ENCODE measurements at regions not wholly inside any gene's neighbourhood (a gene's known extent, or its start where the extent isn't known, plus 50 kb on each side); places are given as distances from the start of the nearest gene placed in this dataset.

GRCh38 chr10:128979405-128979804, 487.6 kb upstream of the MGMT start:
- Histone ChIP-seq H3K9ac (ENCODE audit: low read length) (no peak overlapping the region), H3K27me3 (ENCODE audit: control insufficient read depth in 1 of 2, insufficient read depth in 1 of 2, low read length in 2 of 2) (peaks cover 0 to 5% of the 10 kb centered on the region in 2 experiments), H3K4me1 (ENCODE audit: control insufficient read depth, insufficient read depth, low read depth, low read length) (no peaks in the 10 kb centered on the region), H3K4ac (ENCODE audit: low read depth in 1 of 2, low read length in 2 of 2) (no peak overlapping the region), H2AFZ (ENCODE audit: low read depth, low read length) (no peak overlapping the region), H4K8ac (ENCODE audit: low read length) (no peak overlapping the region), H3K4me3 (ENCODE audit: insufficient read depth in 1 of 2, low read depth in 1 of 2, low read length in 2 of 2) (no peak overlapping the region), H3K18ac (ENCODE audit: low read depth in 1 of 2, low read length in 2 of 2) (no peak overlapping the region), H2BK12ac (ENCODE audit: low read length in 2 of 2) (no peak overlapping the region), H3K4me2 (ENCODE audit: low read length, poor library complexity, severe bottlenecking) (no peak overlapping the region), H3K36me3 (ENCODE audit: control insufficient read depth in 1 of 2, insufficient read depth in 2 of 2, low read depth in 1 of 2, low read length in 2 of 2) (no peaks in the 10 kb centered on the region), H3K9me3 (ENCODE audit: control insufficient read depth, low read length) (no peaks in the 10 kb centered on the region), H4K91ac (ENCODE audit: low read length) (no peak overlapping the region), H3K27ac (ENCODE audit: low read length, poor library complexity, severe bottlenecking) (no peak overlapping the region), H3K79me1 (replicated peaks; ENCODE audit: low read length, poor library complexity, severe bottlenecking) (no peaks in the 10 kb centered on the region), H2BK120ac (ENCODE audit: low read depth, low read length) (no peak overlapping the region), H2BK5ac (ENCODE audit: low read depth, low read length, poor library complexity, severe bottlenecking) (no peak overlapping the region), H2BK15ac (ENCODE audit: low read depth, poor library complexity, severe bottlenecking) (no peak overlapping the region), H3K23ac (ENCODE audit: low read length in 2 of 2) (no peak overlapping the region), H2AK5ac (ENCODE audit: low read length, severe bottlenecking) (no peak overlapping the region), H3K14ac (ENCODE audit: low read length in 2 of 2) (no peak overlapping the region)
- DNase-seq = no peak
- WGBS = 87% methylated on average over 4 of the region's 4 CpGs

- H3K4me2 ChIP-seq (ENCODE audit: low read length, poor library complexity, severe bottlenecking) = no peak overlapping the region
- no peak overlapping the region for H2BK15ac ChIP-seq (ENCODE audit: low read depth, poor library complexity, severe bottlenecking)
- no peak overlapping the region for H3K9ac ChIP-seq (ENCODE audit: low read length)
- no peak overlapping the region for H2AFZ ChIP-seq (ENCODE audit: low read depth, low read length)
- 66% methylated on average over 6 of the region's 6 CpGs for WGBS
- H2BK120ac ChIP-seq (ENCODE audit: low read depth, low read length) = no peak overlapping the region
- DNase-seq = no peak
- no peak overlapping the region for H3K27ac ChIP-seq (ENCODE audit: low read length, poor library complexity, severe bottlenecking)
- H2BK5ac ChIP-seq (ENCODE audit: low read depth, low read length, poor library complexity, severe bottlenecking) = no peak overlapping the region
- H3K14ac ChIP-seq (ENCODE audit: low read length in 2 of 2) = no peak overlapping the region
- H3K27me3 ChIP-seq (ENCODE audit: control insufficient read depth in 1 of 2, insufficient read depth in 1 of 2, low read length in 2 of 2) = peaks cover 0 to 3% of the 10 kb centered on the region in 2 experiments
- no peaks in the 10 kb centered on the region for H3K36me3 ChIP-seq (ENCODE audit: control insufficient read depth in 1 of 2, insufficient read depth in 2 of 2, low read depth in 1 of 2, low read length in 2 of 2)
- H4K8ac ChIP-seq (ENCODE audit: low read length) = no peak overlapping the region
- no peaks in the 10 kb centered on the region for H3K9me3 ChIP-seq (ENCODE audit: control insufficient read depth, low read length)
- no peak overlapping the region for H3K18ac ChIP-seq (ENCODE audit: low read depth in 1 of 2, low read length in 2 of 2)
- no peak overlapping the region for H3K23ac ChIP-seq (ENCODE audit: low read length in 2 of 2)
- no peaks in the 10 kb centered on the region for H3K4me1 ChIP-seq (ENCODE audit: control insufficient read depth, insufficient read depth, low read depth, low read length)
- H2AK5ac ChIP-seq (ENCODE audit: low read length, severe bottlenecking) = no peak overlapping the region
- no peaks in the 10 kb centered on the region for H3K79me1 ChIP-seq (replicated peaks; ENCODE audit: low read length, poor library complexity, severe bottlenecking)
- H3K4me3 ChIP-seq (ENCODE audit: insufficient read depth in 1 of 2, low read depth in 1 of 2, low read length in 2 of 2) = no peak overlapping the region
- no peak overlapping the region for H3K4ac ChIP-seq (ENCODE audit: low read depth in 1 of 2, low read length in 2 of 2)
- H2BK12ac ChIP-seq (ENCODE audit: low read length in 2 of 2) = no peak overlapping the region
- no peak overlapping the region for H4K91ac ChIP-seq (ENCODE audit: low read length)
These were observed 485.8 kb upstream of the MGMT start for GRCh38 chr10:128981251-128981650.

GRCh38 chr10:128981881-128982615, 485.0 kb upstream of the MGMT start:
- no peak for DNase-seq
- H3K79me1 ChIP-seq (replicated peaks; ENCODE audit: low read length, poor library complexity, severe bottlenecking) = no peaks in the 10 kb centered on the region
- H3K27ac ChIP-seq (ENCODE audit: low read length, poor library complexity, severe bottlenecking) = no peak overlapping the region
- H2AK5ac ChIP-seq (ENCODE audit: low read length, severe bottlenecking) = no peak overlapping the region
- H3K18ac ChIP-seq (ENCODE audit: low read depth in 1 of 2, low read length in 2 of 2) = no peak overlapping the region
- WGBS = 87% methylated on average over 20 of the region's 20 CpGs
- H4K8ac ChIP-seq (ENCODE audit: low read length) = no peak overlapping the region
- H3K4me2 ChIP-seq (ENCODE audit: low read length, poor library complexity, severe bottlenecking) = no peak overlapping the region
- H4K91ac ChIP-seq (ENCODE audit: low read length) = no peak overlapping the region
- no peaks in the 10 kb centered on the region for H3K4me1 ChIP-seq (ENCODE audit: control insufficient read depth, insufficient read depth, low read depth, low read length)
- H3K23ac ChIP-seq (ENCODE audit: low read length in 2 of 2) = no peak overlapping the region
- H3K9ac ChIP-seq (ENCODE audit: low read length) = no peak overlapping the region
- peaks cover 0 to 3% of the 10 kb centered on the region in 2 experiments for H3K27me3 ChIP-seq (ENCODE audit: control insufficient read depth in 1 of 2, insufficient read depth in 1 of 2, low read length in 2 of 2)
- no peaks in the 10 kb centered on the region for H3K36me3 ChIP-seq (ENCODE audit: control insufficient read depth in 1 of 2, insufficient read depth in 2 of 2, low read depth in 1 of 2, low read length in 2 of 2)
- H2BK120ac ChIP-seq (ENCODE audit: low read depth, low read length) = no peak overlapping the region
- H2BK5ac ChIP-seq (ENCODE audit: low read depth, low read length, poor library complexity, severe bottlenecking) = no peak overlapping the region
- no peak overlapping the region for H2BK15ac ChIP-seq (ENCODE audit: low read depth, poor library complexity, severe bottlenecking)
- no peak overlapping the region for H2BK12ac ChIP-seq (ENCODE audit: low read length in 2 of 2)
- no peaks in the 10 kb centered on the region for H3K9me3 ChIP-seq (ENCODE audit: control insufficient read depth, low read length)
- no peak overlapping the region for H2AFZ ChIP-seq (ENCODE audit: low read depth, low read length)
- H3K4me3 ChIP-seq (ENCODE audit: insufficient read depth in 1 of 2, low read depth in 1 of 2, low read length in 2 of 2) = no peak overlapping the region
- H3K4ac ChIP-seq (ENCODE audit: low read depth in 1 of 2, low read length in 2 of 2) = no peak overlapping the region
- no peak overlapping the region for H3K14ac ChIP-seq (ENCODE audit: low read length in 2 of 2)

GRCh38 chr10:128982616-128982915, 484.5 kb upstream of the MGMT start:
- Histone ChIP-seq H3K23ac (ENCODE audit: low read length in 2 of 2) (no peak overlapping the region), H3K4me3 (ENCODE audit: insufficient read depth in 1 of 2, low read depth in 1 of 2, low read length in 2 of 2) (no peak overlapping the region)
- no peak for DNase-seq

More at GRCh38 chr10:128982616-128982915, 484.5 kb upstream of the MGMT start:
- Histone ChIP-seq H3K27me3 (ENCODE audit: control insufficient read depth in 1 of 2, insufficient read depth in 1 of 2, low read length in 2 of 2) (no peaks in the 10 kb centered on the region), H2BK5ac (ENCODE audit: low read depth, low read length, poor library complexity, severe bottlenecking) (no peak overlapping the region), H2AK5ac (ENCODE audit: low read length, severe bottlenecking) (no peak overlapping the region), H3K4me1 (ENCODE audit: control insufficient read depth, insufficient read depth, low read depth, low read length) (no peaks in the 10 kb centered on the region), H3K4me2 (ENCODE audit: low read length, poor library complexity, severe bottlenecking) (no peak overlapping the region), H2BK12ac (ENCODE audit: low read length in 2 of 2) (no peak overlapping the region), H3K14ac (ENCODE audit: low read length in 2 of 2) (no peak overlapping the region), H4K91ac (ENCODE audit: low read length) (no peak overlapping the region), H3K9me3 (ENCODE audit: control insufficient read depth, low read length) (no peaks in the 10 kb centered on the region), H2BK120ac (ENCODE audit: low read depth, low read length) (no peak overlapping the region), H3K4ac (ENCODE audit: low read depth in 1 of 2, low read length in 2 of 2) (no peak overlapping the region), H3K79me1 (replicated peaks; ENCODE audit: low read length, poor library complexity, severe bottlenecking) (no peaks in the 10 kb centered on the region), H2AFZ (ENCODE audit: low read depth, low read length) (no peak overlapping the region), H3K9ac (ENCODE audit: low read length) (no peak overlapping the region), H3K36me3 (ENCODE audit: control insufficient read depth in 1 of 2, insufficient read depth in 2 of 2, low read depth in 1 of 2, low read length in 2 of 2) (no peaks in the 10 kb centered on the region), H3K18ac (ENCODE audit: low read depth in 1 of 2, low read length in 2 of 2) (no peak overlapping the region), H4K8ac (ENCODE audit: low read length) (no peak overlapping the region), H2BK15ac (ENCODE audit: low read depth, poor library complexity, severe bottlenecking) (no peak overlapping the region), H3K27ac (ENCODE audit: low read length, poor library complexity, severe bottlenecking) (no peak overlapping the region)
- WGBS = 71% methylated on average over 4 of the region's 4 CpGs

All from mesenchymal stem cell (in vitro differentiated cells and primary cell).